Embryonic facial prominence (tissue), 1 donor: ENCODE measurements at regions not wholly inside any gene's neighbourhood (a gene's known extent, or its start where the extent isn't known, plus 50 kb on each side); places are given as distances from the start of the nearest gene placed in this dataset.

Experiments
- DNase-seq: peaks from one replicate; pipeline ENCODE4 v3.0.0-alpha.2; 2016; ENCODE audit errors: extremely low spot score

DNA sequence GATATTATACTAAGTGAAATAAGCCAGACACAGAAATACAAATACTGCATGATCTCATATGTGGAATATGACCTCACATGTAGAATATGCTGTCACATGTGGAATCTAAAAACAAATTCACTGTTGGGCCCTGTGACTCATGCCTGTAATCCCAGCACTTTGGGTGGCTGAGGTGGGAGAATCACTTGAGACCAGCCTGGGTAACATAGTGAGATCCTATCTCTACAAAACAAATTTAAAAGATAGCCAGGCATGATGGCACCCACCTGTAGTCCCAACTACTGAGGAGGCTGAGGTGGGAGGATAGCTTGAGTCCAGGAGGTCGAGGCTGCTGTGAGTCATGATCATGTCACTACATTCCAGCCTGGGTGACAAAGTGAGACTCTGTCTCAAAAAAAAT is 160.3 kb downstream of the PTEN start:
- no peak for DNase-seq

GRCh38 chr10:88026031-88026430 is 162.6 kb downstream of the PTEN start:
- no peak for DNase-seq

DNA sequence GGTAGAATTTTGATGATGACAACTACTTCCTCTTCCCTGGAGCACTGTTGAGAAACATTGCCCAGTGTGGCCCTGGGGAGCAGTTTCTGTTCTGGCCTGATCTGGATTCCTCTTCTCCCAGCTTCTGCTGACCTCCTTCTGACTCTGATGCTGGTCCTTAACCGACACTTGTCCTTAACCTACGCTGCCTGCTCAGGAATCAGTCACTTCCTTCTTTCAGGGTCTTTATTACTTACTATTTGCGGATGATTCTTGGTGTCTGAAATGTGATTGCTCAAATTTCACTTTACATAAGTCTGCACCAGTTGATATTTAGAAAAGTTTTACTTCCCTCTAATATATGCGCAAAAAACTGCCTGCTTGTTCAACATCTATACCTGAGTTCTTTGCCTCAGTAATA is 164.1 kb downstream of the PTEN start:
- no peak for DNase-seq

GRCh38 chr10:88028072-88028471 is 164.6 kb downstream of the PTEN start:
- no peak for DNase-seq

DNA sequence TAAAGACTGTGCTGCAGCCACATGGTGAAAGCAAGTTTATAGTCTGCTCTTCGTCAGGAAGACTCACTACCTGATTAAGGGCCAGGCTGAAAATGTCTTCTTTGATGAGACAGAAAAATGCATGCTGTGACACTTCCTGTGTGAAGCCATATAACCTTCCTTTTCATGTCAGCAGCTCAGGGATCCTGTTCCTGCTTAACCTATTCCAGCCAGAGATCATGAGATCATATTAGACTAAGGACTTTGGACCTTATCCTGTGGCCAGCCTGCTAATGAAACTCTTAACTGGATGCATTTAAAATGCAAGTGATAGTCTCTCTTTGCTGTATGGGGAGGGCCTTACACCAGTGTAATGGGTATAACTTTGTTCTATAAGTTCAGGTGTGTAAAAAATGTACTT is 165.2 kb downstream of the PTEN start:
- DNase-seq: no peak

DNA sequence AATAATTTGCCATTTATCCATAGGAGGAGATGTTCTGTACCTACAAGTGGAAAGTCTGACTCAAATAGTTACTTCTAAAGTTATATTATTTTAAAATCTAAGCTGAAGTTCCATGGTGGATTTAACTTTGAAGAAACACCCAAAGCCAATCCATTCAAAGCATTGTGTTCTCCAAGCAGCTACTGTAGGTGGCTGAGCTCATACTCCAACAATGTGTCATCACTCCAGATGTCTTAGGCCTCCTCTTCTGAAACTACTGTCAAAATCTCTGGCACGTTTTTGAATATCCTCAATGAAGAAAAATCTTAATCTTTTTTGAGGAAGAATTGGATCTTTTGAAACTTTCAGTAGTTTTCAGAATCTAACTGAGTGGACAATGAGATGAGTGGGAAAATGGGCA is 169.1 kb downstream of the PTEN start:
- no peak for DNase-seq

- no peak for DNase-seq
Measured at GRCh38 chr10:88033385-88033784, 170.0 kb downstream of the PTEN start.

- DNase-seq: no peak
Measured at GRCh38 chr10:88033793-88034192, 170.4 kb downstream of the PTEN start.

GRCh38 chr10:88036126-88036525 is 172.7 kb downstream of the PTEN start:
- DNase-seq: no peak

DNA sequence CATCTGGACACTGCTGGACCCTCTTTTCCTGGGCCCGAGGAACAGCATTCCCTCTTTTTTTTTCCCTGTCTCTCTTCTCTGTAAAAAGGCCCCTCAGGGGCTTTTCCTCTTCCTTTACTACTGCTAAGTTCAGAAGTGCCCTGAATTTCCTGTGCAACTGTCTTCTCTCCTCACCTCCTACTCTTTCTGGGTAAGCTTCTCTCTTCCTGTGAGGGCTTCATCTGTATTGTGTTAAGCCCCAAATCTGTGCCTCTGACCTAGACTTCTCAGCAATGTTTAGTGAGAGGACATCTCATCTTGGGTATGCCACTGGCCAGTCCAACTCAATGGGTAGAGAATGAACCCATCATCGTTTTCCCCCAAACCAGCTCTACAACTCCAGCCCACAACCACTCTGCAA is 174.2 kb downstream of the PTEN start:
- no peak for DNase-seq

GRCh38 chr10:88038268-88038667 is 174.8 kb downstream of the PTEN start:
- DNase-seq: no peak

DNA sequence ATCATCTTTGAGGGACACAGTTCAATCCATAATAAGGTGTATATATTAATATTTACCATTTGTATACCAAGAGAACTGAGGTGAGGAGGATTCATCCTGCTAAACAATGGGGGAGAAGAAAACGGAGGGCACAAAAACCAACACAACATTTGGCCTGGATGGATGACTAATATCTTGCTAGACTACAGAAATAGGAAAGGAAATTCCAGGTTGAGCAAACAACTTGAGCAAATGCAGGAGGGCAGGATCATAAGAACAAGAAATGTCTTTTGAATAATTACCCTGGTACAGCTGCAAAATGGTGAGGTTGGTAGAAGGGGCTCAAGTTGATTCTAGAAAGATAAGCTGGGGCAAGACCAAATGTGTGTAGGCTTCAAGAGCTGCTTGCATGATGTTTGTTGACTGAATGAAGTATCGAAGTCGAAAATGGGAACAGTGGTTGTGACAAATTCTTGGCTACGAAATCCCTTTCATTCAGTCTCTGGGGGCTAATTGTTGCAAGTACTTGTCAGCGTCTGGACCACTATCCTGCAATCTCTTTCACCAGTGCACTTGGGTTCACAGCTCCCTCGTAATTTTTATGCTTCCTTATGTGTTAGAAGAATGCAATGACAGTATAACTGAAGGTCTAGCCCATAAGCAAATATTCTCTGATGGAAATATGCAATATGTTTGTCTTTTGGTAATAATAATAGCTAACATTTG is 176.2 kb downstream of the PTEN start:
- no peak for DNase-seq

DNA sequence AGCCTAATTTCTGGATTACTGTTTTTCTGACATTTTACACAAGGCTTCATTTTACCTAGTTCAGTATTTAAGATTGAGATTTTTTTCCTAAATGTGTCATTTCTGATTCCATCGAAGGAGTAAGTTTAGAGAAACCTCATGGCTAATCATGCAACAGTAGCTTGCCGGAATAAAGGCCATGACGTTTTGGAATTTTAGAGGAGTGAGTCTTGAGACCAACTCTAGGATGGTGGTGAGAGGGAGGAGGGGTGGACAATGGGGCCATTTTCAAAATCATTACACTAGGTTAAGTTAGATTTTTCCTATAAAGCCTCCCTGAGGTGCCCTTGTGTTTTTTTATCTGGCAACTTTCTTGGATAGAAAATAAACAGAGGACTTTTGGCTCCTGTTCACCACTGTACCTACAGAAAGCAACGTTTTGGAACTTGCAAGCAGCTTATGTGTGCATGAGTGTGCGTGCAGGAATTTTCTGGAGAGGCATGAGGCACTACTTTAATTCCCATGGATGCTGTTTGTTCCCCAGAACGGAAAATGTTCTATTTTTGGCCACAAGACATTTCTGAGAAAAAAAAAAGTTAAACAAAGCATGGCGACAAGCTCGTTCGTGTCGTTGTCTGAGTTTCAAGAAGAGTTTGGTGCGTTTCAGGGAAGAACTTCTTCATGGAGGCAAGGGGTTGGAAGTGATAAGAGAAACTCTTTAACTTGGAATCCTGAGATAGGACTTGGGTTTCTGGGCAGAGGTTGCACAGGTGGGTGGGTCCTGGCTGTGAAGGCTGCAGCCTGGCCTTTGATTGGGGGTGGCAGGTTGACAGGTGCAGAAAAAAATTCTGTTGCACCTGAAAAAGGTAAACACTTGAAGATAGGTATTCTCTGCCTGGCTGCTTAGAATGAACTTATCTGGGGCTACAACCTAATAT is 178.1 kb downstream of the PTEN start:
- DNase-seq: no peak

- peak; percentile 63 for DNase-seq
Measured at GRCh38 chr10:88042160-88043100, 179.0 kb downstream of the PTEN start.

DNA sequence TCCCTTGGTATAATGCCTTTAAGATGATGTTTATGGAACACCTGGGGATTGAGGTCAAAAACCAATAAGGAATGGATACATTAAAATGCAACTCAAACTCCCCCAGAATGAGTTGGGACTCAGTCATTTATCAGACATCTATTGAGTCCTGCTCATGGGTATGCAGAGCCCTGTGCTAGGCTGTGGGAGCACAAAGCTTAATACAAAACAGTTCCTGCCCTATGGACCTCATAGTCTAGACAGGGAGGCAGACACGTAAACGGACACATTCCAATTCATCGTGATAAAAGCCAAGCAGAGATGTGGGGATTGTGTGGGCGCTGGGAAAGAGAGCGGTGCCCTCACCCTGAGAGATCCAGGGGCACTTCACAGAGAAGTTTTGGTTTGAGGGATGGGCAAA is 181.7 kb downstream of the PTEN start:
- DNase-seq: no peak

DNA sequence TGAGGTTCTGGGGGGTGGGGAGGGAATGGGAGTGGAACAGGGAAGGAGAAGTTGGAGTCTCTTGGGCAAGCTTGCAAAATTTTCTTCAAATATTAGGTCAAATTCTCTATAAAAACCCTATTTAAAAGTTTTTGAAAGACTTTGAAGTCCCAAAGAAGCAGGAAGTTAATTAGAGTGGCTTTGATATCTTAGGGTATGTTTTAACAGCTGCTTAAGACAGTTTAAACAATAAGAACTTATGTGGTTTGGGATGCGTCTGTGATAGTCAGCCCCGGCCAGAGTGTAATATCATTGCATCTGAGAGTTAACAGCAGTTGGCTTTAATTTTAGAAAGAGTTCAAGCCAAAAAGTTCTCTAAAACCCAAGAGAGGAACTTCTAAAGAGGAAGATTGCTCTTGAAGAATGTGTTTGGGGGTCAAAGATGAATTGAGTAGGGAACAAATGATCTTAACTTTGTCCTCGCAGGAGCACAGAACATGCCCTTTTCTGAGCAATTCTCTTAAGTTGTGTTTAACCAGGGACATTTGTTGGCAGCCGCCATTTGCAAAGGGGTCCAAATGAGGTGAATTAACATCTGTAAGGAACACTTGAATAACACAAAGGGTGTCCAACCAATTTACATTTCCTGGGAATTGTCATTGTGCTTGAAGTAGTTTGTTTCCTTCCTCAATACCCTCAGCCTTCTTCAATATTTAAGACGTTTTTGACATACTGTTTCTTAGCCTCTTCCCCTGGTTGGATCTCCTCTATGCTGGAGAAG is 182.4 kb downstream of the PTEN start:
- DNase-seq: no peak

- no peak for DNase-seq
Measured at GRCh38 chr10:88047579-88047978, 184.2 kb downstream of the PTEN start.

- DNase-seq: no peak
Measured at GRCh38 chr10:88048312-88048711, 184.9 kb downstream of the PTEN start.

- no peak for DNase-seq
Measured at GRCh38 chr10:88049204-88049603, 185.8 kb downstream of the PTEN start.

DNA sequence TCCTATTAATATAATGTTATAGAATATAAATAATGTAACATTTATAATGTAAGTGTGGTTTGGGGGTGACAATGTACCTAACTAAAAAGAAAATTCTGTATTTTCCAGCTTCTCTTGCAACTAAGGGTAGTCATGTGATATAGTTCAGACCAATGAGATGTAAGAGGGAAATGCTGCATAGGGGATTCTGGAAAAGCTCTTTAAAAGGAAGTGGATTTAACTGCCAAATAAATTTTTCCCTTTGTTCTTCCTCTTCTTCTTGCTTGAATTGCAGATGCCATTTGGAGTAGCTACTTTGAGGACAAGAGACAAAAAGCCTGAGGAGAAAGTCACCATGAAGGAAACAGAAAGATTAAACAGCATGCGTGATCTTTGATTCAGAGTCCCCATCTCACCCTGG is 194.3 kb downstream of the PTEN start:
- no peak for DNase-seq

DNA sequence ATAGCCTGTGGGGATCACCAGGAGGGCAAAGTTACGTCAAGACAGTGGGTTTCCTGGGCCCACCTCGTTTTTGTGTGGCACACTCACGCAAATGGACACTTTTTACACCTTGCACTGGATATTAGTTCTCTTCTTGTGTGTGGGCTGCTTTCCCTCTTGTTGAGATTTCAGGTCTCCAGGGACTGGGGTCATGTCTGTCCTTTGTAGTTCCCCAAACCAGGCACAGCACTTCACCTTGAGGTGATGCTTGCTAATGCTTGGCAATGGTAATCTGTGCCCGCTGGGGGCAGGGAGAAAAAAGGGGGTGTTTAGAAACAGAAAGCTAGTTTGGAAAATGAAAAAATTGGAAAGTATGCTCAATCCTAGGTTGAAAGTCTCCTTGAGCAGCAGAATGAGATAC is 195.3 kb downstream of the PTEN start:
- no peak for DNase-seq
